GM12891 (cell line): ENCODE measurements at regions not wholly inside any gene's neighbourhood (a gene's known extent, or its start where the extent isn't known, plus 50 kb on each side); places are given as distances from the start of the nearest gene placed in this dataset.

Source experiments
- PAX5 ChIP-seq: IDR thresholded peaks from 2 replicates; pipeline ENCODE4 v1.6.1; 2011; ENCODE audit warnings: low read length, moderate library complexity, mild to moderate bottlenecking; ENCODE audit not compliant: insufficient read depth, severe bottlenecking
- POLR2A ChIP-seq: IDR thresholded peaks from 2 replicates; pipeline ENCODE4 v1.6.1; 2011; ENCODE audit warnings: low read depth, low read length, control low read depth
- POLR2AphosphoS5 ChIP-seq: IDR thresholded peaks from 2 replicates; pipeline ENCODE4 v1.6.1; 2011; ENCODE audit warnings: low read depth, low read length, control low read depth
- SPI1 ChIP-seq: IDR thresholded peaks from 2 replicates; pipeline ENCODE4 v1.6.1; 2011; ENCODE audit warnings: low read depth, low read length, control low read depth
- TAF1 ChIP-seq: IDR thresholded peaks from 2 replicates; pipeline ENCODE4 v1.6.1; 2011; ENCODE audit warnings: low read depth, low read length, control low read depth

DNA sequence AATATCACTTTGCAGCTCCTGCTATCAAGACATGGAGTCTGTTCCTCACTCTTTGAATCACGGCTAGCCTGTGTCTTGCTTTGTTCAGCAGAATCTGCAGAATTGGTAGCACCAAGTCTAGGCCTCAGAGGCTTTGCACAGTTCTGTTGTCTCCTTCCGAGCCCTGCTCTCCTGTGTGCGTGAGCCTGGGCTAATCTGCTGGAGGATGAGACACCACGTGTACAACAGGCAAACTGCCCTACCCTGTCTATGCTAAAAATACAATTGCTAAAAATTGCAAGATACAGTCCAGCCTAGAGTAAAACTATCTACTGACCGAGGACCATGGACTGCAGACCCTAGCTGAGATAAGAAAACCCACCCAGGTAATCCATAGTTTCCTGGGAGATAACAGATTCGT is 484.7 kb downstream of the NPIPA7 start:
- TF ChIP-seq POLR2AphosphoS5 (no peak), TAF1 (no peak), SPI1 (no peak), POLR2A (no peak), PAX5 (no peak)
